K562 (cell line): ENCODE measurements at regions not wholly inside any gene's neighbourhood (a gene's known extent, or its start where the extent isn't known, plus 50 kb on each side); places are given as distances from the start of the nearest gene placed in this dataset.

Experiments
- MAFF ChIP-seq: IDR thresholded peaks from 2 replicates; pipeline ENCODE4 v1.6.1; 2012; ENCODE audit warnings: low read length, improper control_type of control experiment
- MED1 ChIP-seq: sonication (generic); formaldehyde crosslinking; IDR thresholded peaks from 2 replicates; pipeline ENCODE4 v1.8.1; 2023; ENCODE audit warnings: missing genetic modification reagents, borderline replicate concordance
- ZNF57 ChIP-seq: fragments of 450-650 bp; formaldehyde crosslinking; IDR thresholded peaks from 2 replicates; pipeline ENCODE4 v1.4.0; 2020; ENCODE audit warnings: mild to moderate bottlenecking, moderate library complexity
- TF ChIP-seq, protein P1 (sequence below): sonication (generic); formaldehyde crosslinking; IDR thresholded peaks from 2 replicates; pipeline ENCODE4 v1.8.0; 2022; ENCODE audit warnings: mild to moderate bottlenecking, missing genetic modification reagents
- TF ChIP-seq, protein P2 (sequence below): fragments of 250-450 bp; sonication (Bioruptor Pico); IDR thresholded peaks from 2 replicates; pipeline ENCODE4 v1.5.0; 2021; ENCODE audit warnings: mild to moderate bottlenecking, moderate library complexity
- TF ChIP-seq, protein P3 (sequence below): sonication (generic); formaldehyde crosslinking; IDR thresholded peaks from 2 replicates; pipeline ENCODE4 v1.8.0; 2022; ENCODE audit warnings: mild to moderate bottlenecking, missing genetic modification reagents, borderline replicate concordance

DNA sequence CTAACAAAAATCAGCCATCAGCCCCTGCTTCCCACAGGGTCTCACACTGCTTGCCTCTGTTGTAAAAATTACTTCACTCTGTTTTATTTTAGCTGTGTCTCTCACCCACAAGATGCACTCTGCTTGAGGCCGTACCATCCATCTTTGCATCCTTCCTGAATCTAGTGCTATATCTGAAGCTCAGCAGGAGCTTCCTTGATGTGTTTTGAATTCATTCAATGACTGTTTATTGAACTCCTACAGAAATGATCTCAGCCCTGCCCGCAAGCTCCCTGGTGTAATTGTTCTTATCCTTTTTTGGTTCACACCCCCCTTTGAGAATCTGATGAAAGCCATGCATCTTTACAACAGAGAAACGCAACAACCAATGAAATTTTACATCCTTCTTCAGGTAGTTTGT lies 310.2 kb upstream of the ZC3H12C start (continued):
- TF ChIP-seq, protein P1, sequence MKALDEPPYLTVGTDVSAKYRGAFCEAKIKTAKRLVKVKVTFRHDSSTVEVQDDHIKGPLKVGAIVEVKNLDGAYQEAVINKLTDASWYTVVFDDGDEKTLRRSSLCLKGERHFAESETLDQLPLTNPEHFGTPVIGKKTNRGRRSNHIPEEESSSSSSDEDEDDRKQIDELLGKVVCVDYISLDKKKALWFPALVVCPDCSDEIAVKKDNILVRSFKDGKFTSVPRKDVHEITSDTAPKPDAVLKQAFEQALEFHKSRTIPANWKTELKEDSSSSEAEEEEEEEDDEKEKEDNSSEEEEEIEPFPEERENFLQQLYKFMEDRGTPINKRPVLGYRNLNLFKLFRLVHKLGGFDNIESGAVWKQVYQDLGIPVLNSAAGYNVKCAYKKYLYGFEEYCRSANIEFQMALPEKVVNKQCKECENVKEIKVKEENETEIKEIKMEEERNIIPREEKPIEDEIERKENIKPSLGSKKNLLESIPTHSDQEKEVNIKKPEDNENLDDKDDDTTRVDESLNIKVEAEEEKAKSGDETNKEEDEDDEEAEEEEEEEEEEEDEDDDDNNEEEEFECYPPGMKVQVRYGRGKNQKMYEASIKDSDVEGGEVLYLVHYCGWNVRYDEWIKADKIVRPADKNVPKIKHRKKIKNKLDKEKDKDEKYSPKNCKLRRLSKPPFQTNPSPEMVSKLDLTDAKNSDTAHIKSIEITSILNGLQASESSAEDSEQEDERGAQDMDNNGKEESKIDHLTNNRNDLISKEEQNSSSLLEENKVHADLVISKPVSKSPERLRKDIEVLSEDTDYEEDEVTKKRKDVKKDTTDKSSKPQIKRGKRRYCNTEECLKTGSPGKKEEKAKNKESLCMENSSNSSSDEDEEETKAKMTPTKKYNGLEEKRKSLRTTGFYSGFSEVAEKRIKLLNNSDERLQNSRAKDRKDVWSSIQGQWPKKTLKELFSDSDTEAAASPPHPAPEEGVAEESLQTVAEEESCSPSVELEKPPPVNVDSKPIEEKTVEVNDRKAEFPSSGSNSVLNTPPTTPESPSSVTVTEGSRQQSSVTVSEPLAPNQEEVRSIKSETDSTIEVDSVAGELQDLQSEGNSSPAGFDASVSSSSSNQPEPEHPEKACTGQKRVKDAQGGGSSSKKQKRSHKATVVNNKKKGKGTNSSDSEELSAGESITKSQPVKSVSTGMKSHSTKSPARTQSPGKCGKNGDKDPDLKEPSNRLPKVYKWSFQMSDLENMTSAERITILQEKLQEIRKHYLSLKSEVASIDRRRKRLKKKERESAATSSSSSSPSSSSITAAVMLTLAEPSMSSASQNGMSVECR (CRISPR knock-in tag) = no peak
- TF ChIP-seq, protein P2, sequence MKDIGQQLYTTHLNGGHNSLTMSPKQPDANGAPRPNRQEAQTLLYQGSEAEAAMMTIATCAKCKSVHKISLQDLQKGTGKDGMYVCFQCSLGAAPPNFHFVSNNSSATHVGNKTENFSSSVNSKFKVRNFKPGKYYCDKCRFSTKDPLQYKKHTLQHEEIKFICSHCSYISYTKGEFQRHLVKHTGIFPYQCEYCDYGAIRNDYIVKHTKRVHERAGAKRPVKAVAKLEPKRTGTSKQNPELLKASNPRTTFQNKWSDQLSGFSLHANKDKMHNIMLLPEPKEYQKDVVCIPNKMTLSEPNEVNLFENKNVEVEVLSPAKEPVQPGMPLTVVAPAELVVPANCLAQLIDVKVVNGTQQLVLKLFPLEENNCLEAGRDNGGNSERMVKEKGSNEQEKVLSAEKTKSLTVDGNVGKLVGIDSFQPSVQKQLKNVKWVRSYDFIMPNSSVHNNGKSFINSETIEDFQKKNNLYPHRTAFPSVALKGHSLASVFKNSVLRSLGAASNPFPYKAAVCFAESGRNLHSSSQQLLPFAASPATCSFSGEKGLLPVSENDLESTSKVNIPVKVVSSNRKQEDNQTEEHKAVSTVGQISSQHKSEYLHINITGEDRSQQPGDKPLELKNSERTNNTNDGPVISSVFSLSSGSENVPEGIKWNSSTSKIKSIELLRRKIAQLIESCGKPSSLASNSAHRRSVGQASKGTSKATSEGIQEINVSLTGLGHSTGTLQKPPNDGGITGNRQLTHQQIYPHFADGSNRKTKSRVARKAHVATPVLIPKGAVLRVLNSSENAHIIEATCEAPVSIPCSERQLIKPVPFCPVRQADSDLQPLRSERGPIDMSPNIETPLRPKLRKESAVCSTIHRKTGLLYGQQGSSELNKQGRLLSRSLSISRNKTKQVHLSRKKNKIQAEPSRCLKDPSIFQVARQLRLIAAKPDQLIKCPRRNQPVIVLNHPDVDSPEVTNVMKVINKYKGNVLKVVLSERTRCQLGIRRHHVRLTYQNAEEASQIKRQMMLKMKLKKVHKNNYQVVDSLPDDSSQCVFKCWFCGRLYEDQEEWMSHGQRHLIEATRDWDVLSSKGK (CRISPR knock-in tag) = no peak
- TF ChIP-seq, protein P3, sequence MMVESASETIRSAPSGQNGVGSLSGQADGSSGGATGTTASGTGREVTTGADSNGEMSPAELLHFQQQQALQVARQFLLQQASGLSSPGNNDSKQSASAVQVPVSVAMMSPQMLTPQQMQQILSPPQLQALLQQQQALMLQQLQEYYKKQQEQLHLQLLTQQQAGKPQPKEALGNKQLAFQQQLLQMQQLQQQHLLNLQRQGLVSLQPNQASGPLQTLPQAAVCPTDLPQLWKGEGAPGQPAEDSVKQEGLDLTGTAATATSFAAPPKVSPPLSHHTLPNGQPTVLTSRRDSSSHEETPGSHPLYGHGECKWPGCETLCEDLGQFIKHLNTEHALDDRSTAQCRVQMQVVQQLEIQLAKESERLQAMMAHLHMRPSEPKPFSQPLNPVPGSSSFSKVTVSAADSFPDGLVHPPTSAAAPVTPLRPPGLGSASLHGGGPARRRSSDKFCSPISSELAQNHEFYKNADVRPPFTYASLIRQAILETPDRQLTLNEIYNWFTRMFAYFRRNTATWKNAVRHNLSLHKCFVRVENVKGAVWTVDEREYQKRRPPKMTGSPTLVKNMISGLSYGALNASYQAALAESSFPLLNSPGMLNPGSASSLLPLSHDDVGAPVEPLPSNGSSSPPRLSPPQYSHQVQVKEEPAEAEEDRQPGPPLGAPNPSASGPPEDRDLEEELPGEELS (CRISPR knock-in tag) = no peak
- TF ChIP-seq ZNF57 (no peak), MAFF (no peak), MED1 (no peak)
